GM12892 (cell line): ENCODE measurements at regions not wholly inside any gene's neighbourhood (a gene's known extent, or its start where the extent isn't known, plus 50 kb on each side); places are given as distances from the start of the nearest gene placed in this dataset.

Source experiments
- POLR2A ChIP-seq: IDR thresholded peaks from 2 replicates; pipeline ENCODE4 v1.6.1; 2011; ENCODE audit warnings: low read depth, low read length, control low read depth
- POLR2AphosphoS5 ChIP-seq: IDR thresholded peaks from 2 replicates; pipeline ENCODE4 v1.6.1; 2011; ENCODE audit warnings: low read depth, low read length, control low read depth

DNA sequence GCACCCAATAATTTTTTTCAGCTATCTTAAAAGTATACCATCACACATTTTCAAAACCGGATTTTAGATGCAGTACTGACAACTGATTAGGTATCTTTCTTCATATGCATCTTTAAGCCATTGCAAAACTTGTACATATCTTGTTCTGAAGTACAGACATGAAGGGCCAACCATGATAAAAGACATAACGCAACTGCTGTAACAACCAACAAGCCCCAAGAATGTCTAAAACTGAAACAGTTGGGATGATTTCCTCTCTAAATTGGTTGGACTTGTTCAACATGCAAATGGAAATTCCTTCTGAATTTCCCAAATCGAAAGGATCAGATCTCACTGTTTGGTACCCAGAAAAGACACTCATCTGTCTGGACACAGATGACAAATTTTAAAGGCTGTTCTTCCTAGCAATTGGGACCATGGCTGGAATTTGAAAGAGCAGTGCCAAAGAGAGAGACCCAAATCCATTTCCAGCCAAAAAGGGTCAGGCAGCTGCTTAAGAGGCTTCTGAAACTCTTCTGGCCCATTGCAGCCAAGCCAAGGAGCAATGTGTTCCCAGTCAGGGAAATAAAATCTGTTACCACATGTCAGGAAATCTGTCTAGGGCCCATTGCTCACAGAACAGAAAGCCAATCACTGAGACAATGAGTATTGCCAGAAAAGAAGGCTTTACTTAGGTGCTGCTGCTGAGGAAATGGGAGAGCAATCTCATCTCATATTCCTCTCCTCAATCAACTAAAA lies 1122.4 kb upstream of the USP15 start:
- TF ChIP-seq POLR2A (no peak), POLR2AphosphoS5 (no peak)
